Right lobe of liver (tissue), 6 donors: ENCODE measurements at regions not wholly inside any gene's neighbourhood (a gene's known extent, or its start where the extent isn't known, plus 50 kb on each side); places are given as distances from the start of the nearest gene placed in this dataset.

ENCODE experiments used
- ATAC-seq, 4 donors: fragments of 200-7000 bp; cut with Tn5 transposase; one replicate each; pipeline ENCODE4 v1.9.1; 2020; ENCODE audit warnings: mild to moderate bottlenecking in 4 of 4, moderate library complexity in 4 of 4
- DNase-seq, 3 donors: peaks; one replicate each; pipeline ENCODE4 v3.0.0-alpha.2; 2020
- H3K27ac ChIP-seq, 3 donors: fragments of 200-600 bp; one replicate each; pipeline ENCODE4 v1.8.0; 2022
- H3K27me3 ChIP-seq, 2 donors: fragments of 200-600 bp; one replicate each; pipeline ENCODE4 v1.8.0; 2022
- H3K36me3 ChIP-seq, 4 donors: fragments of 200-600 bp; sonication (generic) in 1 of 4; one replicate each; pipeline versions ENCODE4 v1.5.1 to v1.8.0; 2017 to 2022; ENCODE audit warnings: control low read depth in 1 of 4
- H3K4me1 ChIP-seq, 4 donors: fragments of 200-600 bp; sonication (generic) in 1 of 4; one replicate each; pipeline versions ENCODE4 v1.5.1 to v1.8.0; 2017 to 2022; ENCODE audit warnings: control low read depth in 1 of 4
- H3K4me3 ChIP-seq, 3 donors: fragments of 200-600 bp; one replicate each; pipeline ENCODE4 v1.8.0; 2022
- H3K9me3 ChIP-seq, 4 donors: fragments of 200-600 bp; sonication (generic) in 1 of 4; one replicate each; pipeline versions ENCODE4 v1.5.1 to v1.8.0; 2017 to 2022; ENCODE audit warnings: control low read depth in 1 of 4
- CTCF ChIP-seq, 4 donors: fragments of 200-600 bp in 3 of 4; fragments of 450-650 bp in 1 of 4; IDR thresholded peaks; one replicate each; pipeline versions ENCODE4 v1.5.1 to v1.8.0; 2016 to 2022; ENCODE audit warnings: antibody characterized with exemption in 4 of 4, mild to moderate bottlenecking in 2 of 4
- POLR2A ChIP-seq: fragments of 450-650 bp; IDR thresholded peaks from one replicate; pipeline ENCODE4 v1.6.1; 2017; ENCODE audit warnings: antibody characterized with exemption, mild to moderate bottlenecking
- WGBS: methylation state at CpG from one replicate; pipeline ENCODE4 v1.1.6; 2018; ENCODE audit warnings: low coverage, low lambda C conversion rate; ENCODE audit not compliant: insufficient coverage; ENCODE audit errors: missing lambda C conversion rate; 5-methylcytosine and 5-hydroxymethylcytosine counted together
- intact Hi-C, 2 donors: fragments of 100-400 bp; cut with DNase I; formaldehyde crosslinking; loops; one replicate each; pipeline versions ENCODE4 v1.11.2 to v1.14.1; 2022
- donor health status: DM: no; HTN: yes; CAD: no.
- donor health status: DM: no; HTN: no; CAD: no.
- donor health status: DM: no; HTN: no; CAD: no.
- donor health status: DM: no; HTN: yes; CAD: no.
- donor health status: DM: no; HTN: yes; CAD: no.

- WGBS = 87% methylated on average over 3 of the region's 3 CpGs
- Histone ChIP-seq H3K4me3 (no peak overlapping the region), H3K9me3 (no peaks in the 10 kb centered on the region), H3K27me3 (no peaks in the 10 kb centered on the region), H3K27ac (no peak overlapping the region), H3K4me1 (no peaks in the 10 kb centered on the region), H3K36me3 (no peaks in the 10 kb centered on the region)
- TF ChIP-seq POLR2A = no peak
- TF ChIP-seq CTCF (IDR thresholded peaks at IDR 0.05) = no peak
- intact Hi-C loops = no loop called here
- ATAC-seq (no peak), DNase-seq (no peak)
These were observed 124.0 kb upstream of the STT3B start for GRCh38 chr3:31408720-31409119.

GRCh38 chr3:31409389-31409788 is 123.3 kb upstream of the STT3B start:
- no peak for ATAC-seq
- intact Hi-C loops = no loop called here
- no peaks in the 10 kb centered on the region for H3K27me3 ChIP-seq
- no peak overlapping the region for H3K4me3 ChIP-seq
- no peaks in the 10 kb centered on the region for H3K9me3 ChIP-seq
- no peak for DNase-seq
- H3K27ac ChIP-seq = no peak overlapping the region
- no peaks in the 10 kb centered on the region for H3K4me1 ChIP-seq
- WGBS = 63% methylated on average over 4 of the region's 4 CpGs
- TF ChIP-seq POLR2A (no peak), CTCF (IDR thresholded peaks at IDR 0.05) (no peak)
- no peaks in the 10 kb centered on the region for H3K36me3 ChIP-seq

- Histone ChIP-seq H3K27ac (no peak overlapping the region), H3K36me3 (no peaks in the 10 kb centered on the region), H3K9me3 (no peaks in the 10 kb centered on the region), H3K4me1 (no peaks in the 10 kb centered on the region), H3K4me3 (no peak overlapping the region), H3K27me3 (no peaks in the 10 kb centered on the region)
- intact Hi-C loops = no loop called here
- no peak for TF ChIP-seq CTCF (IDR thresholded peaks at IDR 0.05)
- TF ChIP-seq POLR2A = no peak
- 68% methylated on average over 6 of the region's 6 CpGs for WGBS
- no peak for ATAC-seq
- DNase-seq = no peak
These were observed 122.9 kb upstream of the STT3B start for GRCh38 chr3:31409866-31410265.

- Histone ChIP-seq H3K27me3 (no peaks in the 10 kb centered on the region), H3K36me3 (no peaks in the 10 kb centered on the region), H3K4me3 (no peak overlapping the region), H3K9me3 (no peaks in the 10 kb centered on the region), H3K4me1 (no peaks in the 10 kb centered on the region), H3K27ac (no peak overlapping the region)
- WGBS = 75% methylated on average over 3 of the region's 3 CpGs
- ATAC-seq = no peak
- TF ChIP-seq POLR2A (no peak), CTCF (IDR thresholded peaks at IDR 0.05) (no peak)
- intact Hi-C loops = no loop called here
- no peak for DNase-seq
These were observed 122.3 kb upstream of the STT3B start for GRCh38 chr3:31410411-31410810.

- Histone ChIP-seq H3K27me3 (no peaks in the 10 kb centered on the region), H3K27ac (no peak overlapping the region), H3K36me3 (no peaks in the 10 kb centered on the region), H3K4me3 (no peak overlapping the region), H3K4me1 (no peaks in the 10 kb centered on the region), H3K9me3 (no peaks in the 10 kb centered on the region)
- no peak for TF ChIP-seq POLR2A
- TF ChIP-seq CTCF (IDR thresholded peaks at IDR 0.05) = no peak
- intact Hi-C loops = no loop called here
- ATAC-seq (no peak), DNase-seq (no peak)
- 100% methylated on average over 1 of the region's 1 CpG for WGBS
These were observed 119.9 kb upstream of the STT3B start for GRCh38 chr3:31412832-31413231.
